WTC11 (cell line): ENCODE measurements at regions not wholly inside any gene's neighbourhood (a gene's known extent, or its start where the extent isn't known, plus 50 kb on each side); places are given as distances from the start of the nearest gene placed in this dataset.

ENCODE experiments used
- GTF2I ChIP-seq: fragments of 250-450 bp; sonication (Bioruptor Pico); conservative IDR thresholded peaks from 2 replicates; pipeline ENCODE4 v1.4.0; 2021; ENCODE audit warnings: mild to moderate bottlenecking
- HMGA2 ChIP-seq: fragments of 250-450 bp; sonication (Bioruptor Pico); IDR thresholded peaks from 2 replicates; pipeline ENCODE4 v1.4.0; 2021; ENCODE audit warnings: mild to moderate bottlenecking, moderate library complexity
- NR2C2 ChIP-seq: sonication (generic); formaldehyde crosslinking; IDR thresholded peaks from 2 replicates; pipeline ENCODE4 v1.8.0; 2022; ENCODE audit warnings: mild to moderate bottlenecking, missing genetic modification reagents
- TEAD1 ChIP-seq: sonication (generic); formaldehyde crosslinking; IDR thresholded peaks from 2 replicates; pipeline ENCODE4 v1.8.0; 2022; ENCODE audit warnings: mild to moderate bottlenecking, missing genetic modification reagents
- ZNF396 ChIP-seq: fragments of 250-450 bp; sonication (Bioruptor Pico); IDR thresholded peaks from 2 replicates; pipeline ENCODE4 v1.8.0; 2021; ENCODE audit warnings: mild to moderate bottlenecking, moderate library complexity, borderline replicate concordance
- TF ChIP-seq, protein P1 (sequence below): sonication (generic); formaldehyde crosslinking; IDR thresholded peaks from 2 replicates; pipeline ENCODE4 v1.8.1; 2022; ENCODE audit warnings: low read depth, missing genetic modification reagents, borderline replicate concordance
- TF ChIP-seq, protein P2 (sequence below): fragments of 250-450 bp; sonication (Bioruptor Pico); IDR thresholded peaks from 2 replicates; pipeline ENCODE4 v1.9.0; 2021; ENCODE audit warnings: mild to moderate bottlenecking
- TF ChIP-seq, protein P3 (sequence below): fragments of 200-600 bp; IDR thresholded peaks from 2 replicates; pipeline ENCODE4 v1.8.0; 2022; ENCODE audit warnings: antibody characterized with exemption
- TF ChIP-seq, protein P4 (sequence below): sonication (generic); formaldehyde crosslinking; IDR thresholded peaks from 2 replicates; pipeline ENCODE4 v1.8.1; 2023; ENCODE audit warnings: mild to moderate bottlenecking, moderate library complexity, missing genetic modification reagents

DNA sequence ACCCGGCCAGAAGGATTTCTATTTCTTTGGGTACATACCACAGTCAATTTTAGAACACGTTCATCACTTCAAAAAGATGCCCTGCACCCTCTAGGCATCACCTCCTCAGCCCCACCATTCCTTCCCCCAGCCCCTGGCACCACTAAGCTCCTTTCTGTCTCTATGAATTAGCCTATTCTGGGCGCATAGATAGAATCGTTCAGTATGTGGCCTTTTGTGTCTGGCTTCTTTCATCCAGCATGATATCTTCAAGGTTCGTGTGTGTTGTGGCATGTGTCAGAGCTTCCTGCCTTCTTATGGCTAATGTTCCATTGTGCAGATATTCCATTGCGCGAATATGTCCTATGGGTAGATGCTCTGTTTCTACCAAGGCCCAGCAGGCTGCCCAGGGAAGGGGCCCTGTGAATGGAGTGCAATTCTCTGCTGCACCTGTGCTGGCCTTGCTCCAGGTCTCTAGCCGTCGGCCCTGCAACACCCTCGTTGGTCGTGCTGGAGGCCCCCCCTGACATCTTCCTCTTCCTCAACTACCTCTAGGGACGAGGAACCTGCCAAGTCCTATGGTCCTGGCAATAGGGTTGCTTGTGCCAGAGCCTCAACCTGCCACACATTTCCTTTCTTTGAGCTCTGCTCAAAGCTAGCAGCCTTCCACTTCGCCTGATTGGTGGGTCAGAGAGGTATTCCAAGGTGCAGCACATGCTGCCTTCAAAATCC, 113.5 kb downstream of the RIPK4 start:
- TF ChIP-seq, protein P1, sequence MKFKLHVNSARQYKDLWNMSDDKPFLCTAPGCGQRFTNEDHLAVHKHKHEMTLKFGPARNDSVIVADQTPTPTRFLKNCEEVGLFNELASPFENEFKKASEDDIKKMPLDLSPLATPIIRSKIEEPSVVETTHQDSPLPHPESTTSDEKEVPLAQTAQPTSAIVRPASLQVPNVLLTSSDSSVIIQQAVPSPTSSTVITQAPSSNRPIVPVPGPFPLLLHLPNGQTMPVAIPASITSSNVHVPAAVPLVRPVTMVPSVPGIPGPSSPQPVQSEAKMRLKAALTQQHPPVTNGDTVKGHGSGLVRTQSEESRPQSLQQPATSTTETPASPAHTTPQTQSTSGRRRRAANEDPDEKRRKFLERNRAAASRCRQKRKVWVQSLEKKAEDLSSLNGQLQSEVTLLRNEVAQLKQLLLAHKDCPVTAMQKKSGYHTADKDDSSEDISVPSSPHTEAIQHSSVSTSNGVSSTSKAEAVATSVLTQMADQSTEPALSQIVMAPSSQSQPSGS (CRISPR knock-in tag), result no peak
- TF ChIP-seq, protein P2, sequence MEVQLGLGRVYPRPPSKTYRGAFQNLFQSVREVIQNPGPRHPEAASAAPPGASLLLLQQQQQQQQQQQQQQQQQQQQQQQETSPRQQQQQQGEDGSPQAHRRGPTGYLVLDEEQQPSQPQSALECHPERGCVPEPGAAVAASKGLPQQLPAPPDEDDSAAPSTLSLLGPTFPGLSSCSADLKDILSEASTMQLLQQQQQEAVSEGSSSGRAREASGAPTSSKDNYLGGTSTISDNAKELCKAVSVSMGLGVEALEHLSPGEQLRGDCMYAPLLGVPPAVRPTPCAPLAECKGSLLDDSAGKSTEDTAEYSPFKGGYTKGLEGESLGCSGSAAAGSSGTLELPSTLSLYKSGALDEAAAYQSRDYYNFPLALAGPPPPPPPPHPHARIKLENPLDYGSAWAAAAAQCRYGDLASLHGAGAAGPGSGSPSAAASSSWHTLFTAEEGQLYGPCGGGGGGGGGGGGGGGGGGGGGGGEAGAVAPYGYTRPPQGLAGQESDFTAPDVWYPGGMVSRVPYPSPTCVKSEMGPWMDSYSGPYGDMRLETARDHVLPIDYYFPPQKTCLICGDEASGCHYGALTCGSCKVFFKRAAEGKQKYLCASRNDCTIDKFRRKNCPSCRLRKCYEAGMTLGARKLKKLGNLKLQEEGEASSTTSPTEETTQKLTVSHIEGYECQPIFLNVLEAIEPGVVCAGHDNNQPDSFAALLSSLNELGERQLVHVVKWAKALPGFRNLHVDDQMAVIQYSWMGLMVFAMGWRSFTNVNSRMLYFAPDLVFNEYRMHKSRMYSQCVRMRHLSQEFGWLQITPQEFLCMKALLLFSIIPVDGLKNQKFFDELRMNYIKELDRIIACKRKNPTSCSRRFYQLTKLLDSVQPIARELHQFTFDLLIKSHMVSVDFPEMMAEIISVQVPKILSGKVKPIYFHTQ (CRISPR knock-in tag), result no peak
- TF ChIP-seq NR2C2 (CRISPR knock-in tag) (no peak), GTF2I (CRISPR knock-in tag) (no peak), HMGA2 (CRISPR knock-in tag) (no peak), ZNF396 (no peak), TEAD1 (CRISPR knock-in tag) (no peak)
- TF ChIP-seq, protein P3, sequence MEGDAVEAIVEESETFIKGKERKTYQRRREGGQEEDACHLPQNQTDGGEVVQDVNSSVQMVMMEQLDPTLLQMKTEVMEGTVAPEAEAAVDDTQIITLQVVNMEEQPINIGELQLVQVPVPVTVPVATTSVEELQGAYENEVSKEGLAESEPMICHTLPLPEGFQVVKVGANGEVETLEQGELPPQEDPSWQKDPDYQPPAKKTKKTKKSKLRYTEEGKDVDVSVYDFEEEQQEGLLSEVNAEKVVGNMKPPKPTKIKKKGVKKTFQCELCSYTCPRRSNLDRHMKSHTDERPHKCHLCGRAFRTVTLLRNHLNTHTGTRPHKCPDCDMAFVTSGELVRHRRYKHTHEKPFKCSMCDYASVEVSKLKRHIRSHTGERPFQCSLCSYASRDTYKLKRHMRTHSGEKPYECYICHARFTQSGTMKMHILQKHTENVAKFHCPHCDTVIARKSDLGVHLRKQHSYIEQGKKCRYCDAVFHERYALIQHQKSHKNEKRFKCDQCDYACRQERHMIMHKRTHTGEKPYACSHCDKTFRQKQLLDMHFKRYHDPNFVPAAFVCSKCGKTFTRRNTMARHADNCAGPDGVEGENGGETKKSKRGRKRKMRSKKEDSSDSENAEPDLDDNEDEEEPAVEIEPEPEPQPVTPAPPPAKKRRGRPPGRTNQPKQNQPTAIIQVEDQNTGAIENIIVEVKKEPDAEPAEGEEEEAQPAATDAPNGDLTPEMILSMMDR, result no peak
- TF ChIP-seq, protein P4, sequence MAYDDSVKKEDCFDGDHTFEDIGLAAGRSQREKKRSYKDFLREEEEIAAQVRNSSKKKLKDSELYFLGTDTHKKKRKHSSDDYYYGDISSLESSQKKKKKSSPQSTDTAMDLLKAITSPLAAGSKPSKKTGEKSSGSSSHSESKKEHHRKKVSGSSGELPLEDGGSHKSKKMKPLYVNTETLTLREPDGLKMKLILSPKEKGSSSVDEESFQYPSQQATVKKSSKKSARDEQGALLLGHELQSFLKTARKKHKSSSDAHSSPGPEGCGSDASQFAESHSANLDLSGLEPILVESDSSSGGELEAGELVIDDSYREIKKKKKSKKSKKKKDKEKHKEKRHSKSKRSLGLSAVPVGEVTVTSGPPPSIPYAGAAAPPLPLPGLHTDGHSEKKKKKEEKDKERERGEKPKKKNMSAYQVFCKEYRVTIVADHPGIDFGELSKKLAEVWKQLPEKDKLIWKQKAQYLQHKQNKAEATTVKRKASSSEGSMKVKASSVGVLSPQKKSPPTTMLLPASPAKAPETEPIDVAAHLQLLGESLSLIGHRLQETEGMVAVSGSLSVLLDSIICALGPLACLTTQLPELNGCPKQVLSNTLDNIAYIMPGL (CRISPR knock-in tag), result no peak
